GM13977 (cell line): ENCODE measurements at regions not wholly inside any gene's neighbourhood (a gene's known extent, or its start where the extent isn't known, plus 50 kb on each side); places are given as distances from the start of the nearest gene placed in this dataset.
A peak's percentile ranks its signal among the peaks of the same experiment; 100 is the strongest.
"Not testable (repeated sequence)": the region's sequence is repeated elsewhere in the genome, so short reads cannot be mapped to it uniquely, and the experiment has no call there.

ENCODE experiments used
- DNase-seq: peaks from one replicate; pipeline ENCODE4 v3.0.0; 2012; ENCODE audit warnings: low spot score
- CTCF ChIP-seq: IDR thresholded peaks from 2 replicates; pipeline ENCODE4 v1.5.1; 2012; ENCODE audit warnings: mild to moderate bottlenecking, control low read depth; ENCODE audit not compliant: insufficient read depth; ENCODE audit errors: extremely low read depth, missing control alignments
- in situ Hi-C: fragments of 300-500 bp; cut with MboI; formaldehyde crosslinking; loops from one replicate; pipeline ENCODE4 v1.12.0; 2022; ENCODE audit warnings: low sequenced_read_pairs, low pct_unique_long_range_greater_than_20kb, mixed read lengths, inconsistent platforms; ENCODE audit not compliant: unreplicated experiment

GRCh38 chr10:42242135-42242805 is 396.1 kb downstream of the ZNF33B start:
- in situ Hi-C loops = no loop called here
- no peak for TF ChIP-seq CTCF
- peak; percentile 9 for DNase-seq

- in situ Hi-C loops, DNase-seq: not testable (repeated sequence)
Observed at GRCh38 chr10:42236401-42236800, 402.0 kb downstream of the ZNF33B start.

- in situ Hi-C loops, DNase-seq: not testable (repeated sequence)
Observed at GRCh38 chr10:42235736-42236135, 402.6 kb downstream of the ZNF33B start.

GRCh38 chr10:42235241-42235640 is 403.1 kb downstream of the ZNF33B start:
- DNase-seq, in situ Hi-C loops: not testable (repeated sequence)

GRCh38 chr10:42234506-42234905 is 403.9 kb downstream of the ZNF33B start:
- in situ Hi-C loops, DNase-seq: not testable (repeated sequence)

- in situ Hi-C loops = not testable (repeated sequence)
Observed at GRCh38 chr10:42233461-42234206, 404.7 kb downstream of the ZNF33B start.

GRCh38 chr10:42232955-42233354 is 405.4 kb downstream of the ZNF33B start:
- in situ Hi-C loops, DNase-seq: not testable (repeated sequence)

More at GRCh38 chr10:42233461-42234206, 404.7 kb downstream of the ZNF33B start:
- not testable (repeated sequence) for DNase-seq

GRCh38 chr10:42230812-42231211 is 407.6 kb downstream of the ZNF33B start:
- in situ Hi-C loops, DNase-seq: not testable (repeated sequence)

- in situ Hi-C loops, DNase-seq: not testable (repeated sequence)
Observed at GRCh38 chr10:42230115-42230514, 408.3 kb downstream of the ZNF33B start.

GRCh38 chr10:42227859-42228258 is 410.5 kb downstream of the ZNF33B start:
- DNase-seq, in situ Hi-C loops: not testable (repeated sequence)

GRCh38 chr10:42193588-42193987 is 444.8 kb downstream of the ZNF33B start:
- in situ Hi-C loops, DNase-seq: not testable (repeated sequence)

- DNase-seq, in situ Hi-C loops: not testable (repeated sequence)
- TF ChIP-seq CTCF = peak; percentile 65
Observed at GRCh38 chr10:42192450-42192849, 445.9 kb downstream of the ZNF33B start.

GRCh38 chr10:42187501-42188195 is 450.7 kb downstream of the ZNF33B start:
- in situ Hi-C loops, DNase-seq: not testable (repeated sequence)
